Chondrocyte (in vitro differentiated cells): ENCODE measurements at regions not wholly inside any gene's neighbourhood (a gene's known extent, or its start where the extent isn't known, plus 50 kb on each side); places are given as distances from the start of the nearest gene placed in this dataset.

Experiments used
- DNase-seq: peaks from one replicate; pipeline ENCODE4 v3.0.0; 2021; ENCODE audit warnings: mixed read lengths, low spot score
- H3K27ac Mint-ChIP-seq: one replicate; pipeline ENCODE4 v1.8.0; 2021; ENCODE audit warnings: mild to moderate bottlenecking, moderate library complexity, mixed read lengths; ENCODE audit not compliant: unreplicated experiment
- H3K27me3 Mint-ChIP-seq: 2 replicates; pipeline ENCODE4 v1.8.0; 2021; ENCODE audit warnings: low read depth, mixed read lengths
- H3K36me3 Mint-ChIP-seq: 2 replicates; pipeline ENCODE4 v1.8.0; 2021; ENCODE audit warnings: low read depth, mixed read lengths
- H3K4me1 Mint-ChIP-seq: 2 replicates; pipeline ENCODE4 v1.8.0; 2021; ENCODE audit warnings: low read depth, mild to moderate bottlenecking, mixed read lengths
- H3K4me3 Mint-ChIP-seq: one replicate; pipeline ENCODE4 v1.8.0; 2021; ENCODE audit warnings: mild to moderate bottlenecking, moderate library complexity, mixed read lengths; ENCODE audit not compliant: unreplicated experiment
- H3K9me3 Mint-ChIP-seq: 2 replicates; pipeline ENCODE4 v1.8.0; 2021; ENCODE audit warnings: low read depth, mixed read lengths
- TF ChIP-seq, protein P1 (sequence below): fragments of 200-600 bp; sonication (generic); IDR thresholded peaks from 2 replicates; pipeline ENCODE4 v1.5.0; 2021; ENCODE audit warnings: antibody characterized with exemption, mild to moderate bottlenecking, moderate library complexity

DNA sequence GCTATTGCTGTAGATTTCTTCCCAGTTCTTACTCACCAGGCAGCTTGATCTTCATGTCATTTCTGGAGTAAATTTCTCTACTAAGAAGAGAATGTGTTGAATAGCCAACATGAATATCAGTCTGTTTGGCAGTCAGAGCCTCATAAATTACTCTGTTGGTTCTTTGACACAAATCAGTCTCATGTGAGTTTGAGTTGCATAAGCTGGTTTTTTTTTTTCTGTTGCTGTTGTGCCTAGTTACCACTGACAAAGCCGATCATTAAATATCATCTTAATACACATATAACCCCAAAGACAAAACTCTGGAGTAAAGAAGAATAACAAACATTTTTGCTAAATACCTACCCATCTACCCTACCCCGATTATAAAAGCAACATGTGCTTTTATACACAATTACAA is 240.5 kb upstream of the KCNJ16 start:
- no peak for DNase-seq
- H3K27me3 Mint-ChIP-seq: no peaks in the 10 kb centered on the region
- H3K27ac Mint-ChIP-seq: no peak overlapping the region
- peaks cover 2% of the 10 kb centered on the region for H3K36me3 Mint-ChIP-seq
- H3K4me3 Mint-ChIP-seq: no peak overlapping the region
- no peaks in the 10 kb centered on the region for H3K4me1 Mint-ChIP-seq
- peaks cover 9% of the 10 kb centered on the region for H3K9me3 Mint-ChIP-seq
- TF ChIP-seq, protein P1, sequence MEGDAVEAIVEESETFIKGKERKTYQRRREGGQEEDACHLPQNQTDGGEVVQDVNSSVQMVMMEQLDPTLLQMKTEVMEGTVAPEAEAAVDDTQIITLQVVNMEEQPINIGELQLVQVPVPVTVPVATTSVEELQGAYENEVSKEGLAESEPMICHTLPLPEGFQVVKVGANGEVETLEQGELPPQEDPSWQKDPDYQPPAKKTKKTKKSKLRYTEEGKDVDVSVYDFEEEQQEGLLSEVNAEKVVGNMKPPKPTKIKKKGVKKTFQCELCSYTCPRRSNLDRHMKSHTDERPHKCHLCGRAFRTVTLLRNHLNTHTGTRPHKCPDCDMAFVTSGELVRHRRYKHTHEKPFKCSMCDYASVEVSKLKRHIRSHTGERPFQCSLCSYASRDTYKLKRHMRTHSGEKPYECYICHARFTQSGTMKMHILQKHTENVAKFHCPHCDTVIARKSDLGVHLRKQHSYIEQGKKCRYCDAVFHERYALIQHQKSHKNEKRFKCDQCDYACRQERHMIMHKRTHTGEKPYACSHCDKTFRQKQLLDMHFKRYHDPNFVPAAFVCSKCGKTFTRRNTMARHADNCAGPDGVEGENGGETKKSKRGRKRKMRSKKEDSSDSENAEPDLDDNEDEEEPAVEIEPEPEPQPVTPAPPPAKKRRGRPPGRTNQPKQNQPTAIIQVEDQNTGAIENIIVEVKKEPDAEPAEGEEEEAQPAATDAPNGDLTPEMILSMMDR: no peak

DNA sequence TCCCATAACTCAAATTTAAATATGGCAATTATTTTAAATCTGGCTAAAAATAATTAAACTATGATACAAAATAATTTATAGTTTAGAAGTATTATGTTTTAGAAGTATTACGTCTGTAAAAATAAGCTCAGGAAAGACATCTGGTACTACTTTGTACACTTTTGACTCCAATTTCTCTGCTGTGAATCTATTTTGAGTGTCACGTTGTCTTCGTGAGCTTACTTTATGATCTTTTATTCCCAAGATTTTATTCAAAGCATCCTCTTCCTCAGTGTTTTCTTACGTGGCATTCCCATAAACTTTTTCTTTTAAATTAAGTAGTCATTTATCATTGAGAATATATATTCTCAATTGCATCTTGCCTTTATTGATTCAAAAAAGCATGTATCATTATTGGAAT is 223.3 kb upstream of the KCNJ16 start:
- H3K4me1 Mint-ChIP-seq: peaks cover 7% of the 10 kb centered on the region
- no peaks in the 10 kb centered on the region for H3K36me3 Mint-ChIP-seq
- no peak overlapping the region for H3K4me3 Mint-ChIP-seq
- H3K27ac Mint-ChIP-seq: no peak overlapping the region
- no peak for DNase-seq
- H3K27me3 Mint-ChIP-seq: no peaks in the 10 kb centered on the region
- TF ChIP-seq, protein P1: no peak
- peaks cover 7% of the 10 kb centered on the region for H3K9me3 Mint-ChIP-seq

DNA sequence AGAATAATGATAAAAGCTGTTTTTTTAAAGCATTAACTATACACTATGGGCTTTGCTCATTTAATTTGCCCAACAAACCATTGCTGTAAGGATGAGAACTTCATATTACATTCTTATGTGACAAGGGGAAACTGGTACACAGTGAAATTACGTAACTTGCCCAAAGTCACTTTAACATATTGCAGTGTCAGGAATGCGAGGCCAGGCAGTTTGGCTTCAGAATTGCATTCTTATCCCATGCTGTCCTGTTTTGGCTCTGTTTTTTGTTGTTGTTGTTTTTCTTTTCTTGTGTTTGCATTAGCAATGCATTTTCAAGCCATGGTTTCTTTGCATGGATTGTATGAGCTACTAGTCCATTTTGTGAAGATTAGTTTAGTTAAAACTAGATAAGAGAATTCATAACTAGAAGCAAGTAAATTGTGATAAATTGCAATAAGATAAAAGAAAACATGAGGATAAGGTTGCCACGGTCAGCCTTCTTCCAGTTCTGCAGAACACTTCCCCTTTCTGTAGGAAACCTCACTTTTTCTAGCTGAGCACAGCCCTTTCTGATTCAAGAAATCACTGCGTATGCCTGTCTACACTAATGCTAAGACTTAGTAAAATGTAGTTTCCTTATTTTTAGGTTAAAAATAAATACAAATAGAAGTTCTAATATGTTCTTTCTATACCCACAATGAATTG is 221.3 kb upstream of the KCNJ16 start:
- no peak overlapping the region for H3K4me3 Mint-ChIP-seq
- DNase-seq: no peak
- no peak overlapping the region for H3K27ac Mint-ChIP-seq
- TF ChIP-seq, protein P1: no peak
- peaks cover 17% of the 10 kb centered on the region for H3K9me3 Mint-ChIP-seq
- peaks cover 6% of the 10 kb centered on the region for H3K36me3 Mint-ChIP-seq
- H3K4me1 Mint-ChIP-seq: peaks cover 7% of the 10 kb centered on the region
- no peaks in the 10 kb centered on the region for H3K27me3 Mint-ChIP-seq

DNA sequence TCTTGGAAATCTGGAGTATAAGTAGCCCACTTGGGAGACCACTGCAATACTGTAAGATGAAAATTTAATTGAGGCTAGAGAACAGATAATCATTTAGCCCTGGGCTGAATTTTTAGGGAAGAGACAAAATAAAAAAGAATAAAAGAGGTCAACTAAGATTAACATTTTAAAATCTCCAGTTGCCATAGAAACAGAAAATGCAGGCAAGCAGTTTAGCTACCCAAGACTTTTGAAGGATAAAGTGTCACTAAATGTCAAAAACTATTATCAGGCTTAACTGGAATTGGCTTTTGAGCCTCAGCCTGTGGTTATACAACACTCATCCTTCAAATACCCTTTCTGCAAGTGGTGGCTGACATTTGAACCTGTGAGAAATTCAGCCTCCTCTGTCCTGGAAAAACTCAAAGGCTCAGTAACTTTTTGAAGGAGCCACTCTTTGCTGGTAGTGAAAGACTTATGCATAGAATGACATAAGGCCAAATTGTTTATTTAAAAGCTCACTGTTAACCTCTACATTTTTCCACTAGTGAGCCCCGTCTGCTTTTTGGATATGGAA is 220.7 kb upstream of the KCNJ16 start:
- H3K27me3 Mint-ChIP-seq: no peaks in the 10 kb centered on the region
- H3K4me1 Mint-ChIP-seq: peaks cover 7% of the 10 kb centered on the region
- peaks cover 9% of the 10 kb centered on the region for H3K36me3 Mint-ChIP-seq
- H3K9me3 Mint-ChIP-seq: peaks cover 21% of the 10 kb centered on the region
- no peak overlapping the region for H3K27ac Mint-ChIP-seq
- no peak for DNase-seq
- H3K4me3 Mint-ChIP-seq: no peak overlapping the region
- TF ChIP-seq, protein P1: no peak

DNA sequence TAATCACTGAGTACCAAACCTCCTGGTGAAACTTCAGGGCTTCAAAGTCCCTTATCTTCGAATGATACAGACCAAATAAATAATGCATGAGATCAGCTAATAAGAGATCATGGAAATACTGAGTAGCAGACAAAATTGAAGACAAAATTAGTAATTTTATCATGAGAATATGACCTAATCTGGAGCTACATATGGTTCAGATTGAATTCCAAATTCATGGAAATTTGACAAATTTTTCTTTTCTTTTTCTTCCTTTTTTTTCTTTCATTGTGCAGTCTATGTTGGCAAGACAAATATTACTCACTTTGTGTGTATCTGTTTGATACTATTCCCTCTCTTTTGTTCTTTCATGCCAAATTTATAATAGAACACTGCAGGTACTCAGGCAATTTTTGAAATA is 218.1 kb upstream of the KCNJ16 start:
- TF ChIP-seq, protein P1: no peak
- no peak overlapping the region for H3K27ac Mint-ChIP-seq
- H3K27me3 Mint-ChIP-seq: no peaks in the 10 kb centered on the region
- H3K4me1 Mint-ChIP-seq: peaks cover 7% of the 10 kb centered on the region
- H3K9me3 Mint-ChIP-seq: peaks cover 25% of the 10 kb centered on the region
- DNase-seq: no peak
- peaks cover 10% of the 10 kb centered on the region for H3K36me3 Mint-ChIP-seq
- no peak overlapping the region for H3K4me3 Mint-ChIP-seq
